SK-N-SH (cell line): ENCODE measurements at regions not wholly inside any gene's neighbourhood (a gene's known extent, or its start where the extent isn't known, plus 50 kb on each side); places are given as distances from the start of the nearest gene placed in this dataset.
A peak's percentile ranks its signal among the peaks of the same experiment; 100 is the strongest.

Source experiments
- CTCF ChIA-PET: fragments of 300-600, 350-600 bp; formaldehyde crosslinking; extraction: SDS; loops from one replicate; lab custom pipeline; 2021; lab: Yijun Ruan, JAX
- POLR2A ChIA-PET: fragments of 350-600 bp; sonication (Branson Sonifier 250); formaldehyde crosslinking; extraction: SDS; loops from one replicate; lab custom pipeline; 2020; ENCODE audit warnings: antibody characterized with exemption, inconsistent platforms; lab: Yijun Ruan, JAX
- DNase-seq: peaks from one replicate; pipeline ENCODE4 v3.0.0; 2012
- H2AFZ ChIP-seq: fragments of 200-600 bp; sonication (generic); 2 replicates; pipeline ENCODE4 v1.8.1; 2016; ENCODE audit warnings: antibody characterized with exemption, mild to moderate bottlenecking, low read depth
- H3F3A ChIP-seq: fragments of 200-600 bp; sonication (generic); replicated peaks from 2 replicates; pipeline ENCODE3; 2016; ENCODE audit warnings: antibody characterized with exemption, mild to moderate bottlenecking; ENCODE audit not compliant: insufficient read depth
- H3K27ac ChIP-seq, 2 experiments: fragments of 200-500 bp in 1 of 2; fragments of 200-600 bp in 1 of 2; sonication (Bioruptor generic) in 1 of 2; sonication (generic), shearing (Covaris generic) in 1 of 2; 2 replicates each; pipeline versions ENCODE4 v1.5.1 to v1.6.1; 2014 to 2016; ENCODE audit warnings: low read depth in 2 of 2, inconsistent platforms in 1 of 2, low read length in 1 of 2, mild to moderate bottlenecking in 1 of 2, mixed read lengths in 1 of 2
- H3K27me3 ChIP-seq: fragments of 200-600 bp; sonication (generic), shearing (Covaris generic); 2 replicates; pipeline ENCODE4 v1.6.1; 2016; ENCODE audit warnings: mixed run types; ENCODE audit not compliant: insufficient read depth
- H3K36me3 ChIP-seq, 2 experiments: fragments of 200-500 bp in 1 of 2; fragments of 200-600 bp in 1 of 2; sonication (Bioruptor generic) in 1 of 2; sonication (generic) in 1 of 2; replicated peaks in 1 of 2; 2 replicates each; pipeline versions ENCODE3 to v1.5.1; 2014 to 2016; ENCODE audit warnings: low read length in 1 of 2, mild to moderate bottlenecking in 1 of 2; ENCODE audit not compliant: insufficient read depth in 2 of 2, control insufficient read depth in 1 of 2
- H3K4me1 ChIP-seq, 2 experiments: fragments of 200-500 bp in 1 of 2; fragments of 200-600 bp in 1 of 2; sonication (Bioruptor generic) in 1 of 2; sonication (generic), shearing (Covaris generic) in 1 of 2; 2 replicates each; pipeline versions ENCODE4 v1.5.1 to v1.6.1; 2014 to 2016; ENCODE audit warnings: low read depth in 1 of 2, low read length in 1 of 2, mixed run types in 1 of 2; ENCODE audit not compliant: insufficient read depth in 2 of 2, control insufficient read depth in 1 of 2
- H3K4me2 ChIP-seq: fragments of 200-600 bp; sonication (generic), shearing (Covaris generic); 2 replicates; pipeline ENCODE4 v1.6.1; 2017; ENCODE audit warnings: mixed run types
- H3K4me3 ChIP-seq, 2 experiments: fragments of 200-500 bp in 1 of 2; fragments of 200-600 bp in 1 of 2; sonication (Bioruptor generic) in 1 of 2; sonication (generic), shearing (Covaris generic) in 1 of 2; 2 replicates each; pipeline versions ENCODE4 v1.5.1 to v1.8.1; 2014 to 2016; ENCODE audit warnings: low read depth in 2 of 2, inconsistent platforms in 1 of 2, low read length in 1 of 2, mild to moderate bottlenecking in 1 of 2, mixed read lengths in 1 of 2, moderate library complexity in 1 of 2
- H3K79me2 ChIP-seq: fragments of 200-600 bp; sonication (generic); 2 replicates; pipeline ENCODE4 v1.8.1; 2017; ENCODE audit warnings: mild to moderate bottlenecking; ENCODE audit not compliant: insufficient read depth
- H3K9ac ChIP-seq: fragments of 200-600 bp; sonication (generic); 2 replicates; pipeline ENCODE4 v1.6.1; 2017; ENCODE audit warnings: mixed run types
- H3K9me2 ChIP-seq: fragments of 200-600 bp; sonication (generic); 2 replicates; pipeline ENCODE4 v1.6.1; 2017; ENCODE audit warnings: mixed run types
- H3K9me3 ChIP-seq: fragments of 200-600 bp; sonication (generic); 2 replicates; pipeline ENCODE4 v1.6.1; 2017; ENCODE audit warnings: mixed run types, mild to moderate bottlenecking, moderate library complexity
- H4K20me1 ChIP-seq: fragments of 200-600 bp; sonication (generic); 2 replicates; pipeline ENCODE4 v1.6.1; 2017; ENCODE audit warnings: mild to moderate bottlenecking, mixed run types; ENCODE audit not compliant: insufficient read depth
- CHD2 ChIP-seq: fragments of 150-350 bp; IDR thresholded peaks from 2 replicates; pipeline ENCODE4 v1.6.1; 2018; ENCODE audit warnings: low read length; ENCODE audit not compliant: partially characterized antibody
- ELF1 ChIP-seq: IDR thresholded peaks from 2 replicates; pipeline ENCODE4 v1.4.0; 2012
- FOSL2 ChIP-seq: IDR thresholded peaks from 2 replicates; pipeline ENCODE4 v1.4.0; 2012; ENCODE audit warnings: low read depth, mild to moderate bottlenecking, moderate library complexity, borderline replicate concordance
- FOXM1 ChIP-seq: IDR thresholded peaks from 2 replicates; pipeline ENCODE4 v1.4.0; 2012; ENCODE audit warnings: low read depth, mild to moderate bottlenecking
- GABPA ChIP-seq: IDR thresholded peaks from 2 replicates; pipeline ENCODE4 v1.4.0; 2012; ENCODE audit warnings: low read depth, mild to moderate bottlenecking
- GATA2 ChIP-seq: sonication (generic); formaldehyde crosslinking; IDR thresholded peaks from 2 replicates; pipeline ENCODE4 v1.5.0; 2020; ENCODE audit warnings: mild to moderate bottlenecking, missing genetic modification reagents
- JUND ChIP-seq: IDR thresholded peaks from 2 replicates; pipeline ENCODE4 v1.4.0; 2012
- MXI1 ChIP-seq: IDR thresholded peaks from 2 replicates; pipeline ENCODE4 v1.6.1; 2012; ENCODE audit warnings: mild to moderate bottlenecking, low read depth, low read length, improper control_type of control experiment
- NFIC ChIP-seq: IDR thresholded peaks from 2 replicates; pipeline ENCODE4 v1.4.0; 2012; ENCODE audit warnings: borderline replicate concordance
- NRF1 ChIP-seq: IDR thresholded peaks from 2 replicates; pipeline ENCODE4 v1.6.1; 2012; ENCODE audit warnings: low read depth, mild to moderate bottlenecking, low read length
- RAD21 ChIP-seq: IDR thresholded peaks from 2 replicates; pipeline ENCODE4 v1.6.1; 2012; ENCODE audit warnings: mild to moderate bottlenecking, low read length
- RCOR1 ChIP-seq: fragments of 150-350 bp; IDR thresholded peaks from 2 replicates; pipeline ENCODE4 v1.6.1; 2017; ENCODE audit warnings: antibody characterized with exemption, low read length
- RFX5 ChIP-seq: IDR thresholded peaks from 2 replicates; pipeline ENCODE4 v1.6.1; 2012; ENCODE audit warnings: mild to moderate bottlenecking, improper control_type of control experiment, low read length
- TCF12 ChIP-seq: IDR thresholded peaks from 2 replicates; pipeline ENCODE4 v1.4.0; 2012
- TEAD4 ChIP-seq: IDR thresholded peaks from 2 replicates; pipeline ENCODE4 v1.4.0; 2012; ENCODE audit warnings: mild to moderate bottlenecking, borderline replicate concordance; ENCODE audit not compliant: insufficient read depth
- YY1 ChIP-seq: IDR thresholded peaks from 2 replicates; pipeline ENCODE4 v1.4.0; 2012; ENCODE audit warnings: low read depth, mild to moderate bottlenecking
- WGBS: methylation state at CpG from one replicate; pipeline ENCODE4 v1.1.6; 2017; ENCODE audit warnings: low lambda C conversion rate; 5-methylcytosine and 5-hydroxymethylcytosine counted together
- TF ChIP-seq, protein P1 (sequence below): fragments of 150-350 bp; IDR thresholded peaks from 2 replicates; pipeline ENCODE4 v1.6.1; 2016; ENCODE audit warnings: mild to moderate bottlenecking, low read depth, low read length
- TF ChIP-seq, protein P2 (sequence below): IDR thresholded peaks from 2 replicates; pipeline ENCODE4 v1.4.0; 2012; ENCODE audit warnings: low read depth, borderline replicate concordance
- TF ChIP-seq, protein P3 (sequence below): IDR thresholded peaks from 2 replicates; pipeline ENCODE4 v1.4.0; 2012; ENCODE audit warnings: low read depth, borderline replicate concordance
- TF ChIP-seq, protein P4 (sequence below): fragments of 150-350 bp; IDR thresholded peaks from 2 replicates; pipeline ENCODE4 v1.6.1; 2017; ENCODE audit warnings: antibody characterized with exemption, low read length, low read depth, borderline replicate concordance

DNA sequence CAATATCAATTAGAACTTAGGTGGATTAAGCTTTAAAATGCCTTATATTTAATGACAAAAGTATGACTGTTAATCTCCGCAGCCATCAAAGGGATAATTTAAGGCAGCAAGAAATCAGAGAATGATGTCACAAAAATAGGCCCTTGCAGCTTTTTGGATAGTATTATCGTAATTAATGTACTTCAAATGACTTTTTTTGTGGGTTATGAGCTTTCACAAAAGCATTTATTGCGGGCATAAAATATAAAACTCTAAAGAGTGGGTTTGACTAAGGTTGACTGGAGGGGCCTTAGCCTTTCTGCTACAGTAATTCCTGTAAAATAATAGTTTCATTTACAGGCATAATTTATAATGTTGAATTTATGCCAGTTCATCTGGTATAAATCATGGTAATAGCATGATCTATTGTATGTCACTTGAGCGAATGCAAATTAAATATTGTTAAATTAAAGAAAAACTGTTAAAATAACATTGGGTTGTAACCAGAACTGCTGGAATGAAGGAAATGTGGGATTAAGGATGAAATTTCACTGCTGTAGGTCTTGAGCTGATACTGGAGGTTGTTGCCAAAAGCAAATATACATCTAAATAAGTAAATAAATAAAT is 78.5 kb upstream of the ZFP64 start:
- POLR2A ChIA-PET, result no interaction called here
- Histone ChIP-seq H3K4me2 (no peak overlapping the region), H4K20me1 (no peaks in the 10 kb centered on the region), H3K4me1 (peaks cover 4 to 13% of the 10 kb centered on the region in 2 experiments; a peak in 3 of 4 replicates), H3K79me2 (no peaks in the 10 kb centered on the region), H3F3A (no peaks in the 10 kb centered on the region), H3K36me3 (no peaks in the 10 kb centered on the region), H3K9ac (no peak overlapping the region), H3K27me3 (no peaks in the 10 kb centered on the region), H3K9me3 (no peaks in the 10 kb centered on the region), H3K27ac (peak overlapping the region in 1 of 2 experiments; percentile 84; a peak in 2 of 4 replicates), H3K9me2 (no peaks in the 10 kb centered on the region), H3K4me3 (no peak overlapping the region), H2AFZ (no peak overlapping the region)
- 44% methylated on average over 4 of the region's 4 CpGs for WGBS
- TF ChIP-seq RCOR1, result no peak
- TF ChIP-seq FOXM1, result no peak
- TF ChIP-seq MXI1, result no peak
- no peak for TF ChIP-seq JUND
- TF ChIP-seq FOSL2, result no peak
- no peak for TF ChIP-seq RFX5
- no peak for TF ChIP-seq GATA2 (CRISPR knock-in tag)
- TF ChIP-seq RAD21, result no peak
- TF ChIP-seq, protein P1, sequence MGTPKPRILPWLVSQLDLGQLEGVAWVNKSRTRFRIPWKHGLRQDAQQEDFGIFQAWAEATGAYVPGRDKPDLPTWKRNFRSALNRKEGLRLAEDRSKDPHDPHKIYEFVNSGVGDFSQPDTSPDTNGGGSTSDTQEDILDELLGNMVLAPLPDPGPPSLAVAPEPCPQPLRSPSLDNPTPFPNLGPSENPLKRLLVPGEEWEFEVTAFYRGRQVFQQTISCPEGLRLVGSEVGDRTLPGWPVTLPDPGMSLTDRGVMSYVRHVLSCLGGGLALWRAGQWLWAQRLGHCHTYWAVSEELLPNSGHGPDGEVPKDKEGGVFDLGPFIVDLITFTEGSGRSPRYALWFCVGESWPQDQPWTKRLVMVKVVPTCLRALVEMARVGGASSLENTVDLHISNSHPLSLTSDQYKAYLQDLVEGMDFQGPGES, result no peak
- TF ChIP-seq GABPA, result no peak
- no peak for TF ChIP-seq YY1
- no peak for DNase-seq
- CTCF ChIA-PET, result interaction anchor here (1.3 to 1.4 kb wide), 3 partner anchors 27 to 41 kb away, joined by 3 to 4 read pairs (median 3); no protein-coding TSS in a partner anchor

DNA sequence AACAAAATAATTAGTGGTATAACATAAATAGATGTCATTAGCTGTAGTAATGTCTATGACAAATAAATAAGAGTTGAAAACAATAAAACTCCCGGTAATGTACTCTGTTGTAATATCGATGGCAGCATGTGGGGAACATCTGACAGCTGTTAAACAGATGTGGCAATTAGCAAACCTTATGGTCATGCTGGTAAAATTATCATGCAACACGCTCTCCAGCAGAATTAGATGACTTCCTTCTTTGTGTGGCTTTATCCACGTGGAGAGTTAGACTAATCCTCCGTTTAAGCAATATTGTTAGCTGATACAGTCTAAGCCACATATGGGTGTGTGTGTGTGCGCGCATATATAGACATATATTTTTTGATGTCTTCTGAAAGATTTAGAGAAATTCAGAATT is 77.7 kb upstream of the ZFP64 start:
- H3K4me2 ChIP-seq, result no peak overlapping the region
- H3K79me2 ChIP-seq, result no peaks in the 10 kb centered on the region
- POLR2A ChIA-PET, result no interaction called here
- peak; percentile 45 for DNase-seq
- no peak overlapping the region for H2AFZ ChIP-seq
- TF ChIP-seq FOXM1, result no peak
- TF ChIP-seq MXI1, result peak; percentile 88; the same call in 1 of the 2 replicates
- TF ChIP-seq TCF12, result peak; percentile 47
- TF ChIP-seq, protein P2, sequence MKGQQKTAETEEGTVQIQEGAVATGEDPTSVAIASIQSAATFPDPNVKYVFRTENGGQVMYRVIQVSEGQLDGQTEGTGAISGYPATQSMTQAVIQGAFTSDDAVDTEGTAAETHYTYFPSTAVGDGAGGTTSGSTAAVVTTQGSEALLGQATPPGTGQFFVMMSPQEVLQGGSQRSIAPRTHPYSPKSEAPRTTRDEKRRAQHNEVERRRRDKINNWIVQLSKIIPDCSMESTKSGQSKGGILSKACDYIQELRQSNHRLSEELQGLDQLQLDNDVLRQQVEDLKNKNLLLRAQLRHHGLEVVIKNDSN, result no peak
- TF ChIP-seq, protein P3, sequence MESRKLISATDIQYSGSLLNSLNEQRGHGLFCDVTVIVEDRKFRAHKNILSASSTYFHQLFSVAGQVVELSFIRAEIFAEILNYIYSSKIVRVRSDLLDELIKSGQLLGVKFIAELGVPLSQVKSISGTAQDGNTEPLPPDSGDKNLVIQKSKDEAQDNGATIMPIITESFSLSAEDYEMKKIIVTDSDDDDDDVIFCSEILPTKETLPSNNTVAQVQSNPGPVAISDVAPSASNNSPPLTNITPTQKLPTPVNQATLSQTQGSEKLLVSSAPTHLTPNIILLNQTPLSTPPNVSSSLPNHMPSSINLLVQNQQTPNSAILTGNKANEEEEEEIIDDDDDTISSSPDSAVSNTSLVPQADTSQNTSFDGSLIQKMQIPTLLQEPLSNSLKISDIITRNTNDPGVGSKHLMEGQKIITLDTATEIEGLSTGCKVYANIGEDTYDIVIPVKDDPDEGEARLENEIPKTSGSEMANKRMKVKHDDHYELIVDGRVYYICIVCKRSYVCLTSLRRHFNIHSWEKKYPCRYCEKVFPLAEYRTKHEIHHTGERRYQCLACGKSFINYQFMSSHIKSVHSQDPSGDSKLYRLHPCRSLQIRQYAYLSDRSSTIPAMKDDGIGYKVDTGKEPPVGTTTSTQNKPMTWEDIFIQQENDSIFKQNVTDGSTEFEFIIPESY, result no peak
- no peak for TF ChIP-seq NFIC
- TF ChIP-seq, protein P1, result no peak
- no peak for TF ChIP-seq ELF1
- TF ChIP-seq, protein P4, sequence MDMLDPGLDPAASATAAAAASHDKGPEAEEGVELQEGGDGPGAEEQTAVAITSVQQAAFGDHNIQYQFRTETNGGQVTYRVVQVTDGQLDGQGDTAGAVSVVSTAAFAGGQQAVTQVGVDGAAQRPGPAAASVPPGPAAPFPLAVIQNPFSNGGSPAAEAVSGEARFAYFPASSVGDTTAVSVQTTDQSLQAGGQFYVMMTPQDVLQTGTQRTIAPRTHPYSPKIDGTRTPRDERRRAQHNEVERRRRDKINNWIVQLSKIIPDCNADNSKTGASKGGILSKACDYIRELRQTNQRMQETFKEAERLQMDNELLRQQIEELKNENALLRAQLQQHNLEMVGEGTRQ, result no peak
- no peak for TF ChIP-seq FOSL2
- no peak for TF ChIP-seq NRF1
- TF ChIP-seq GATA2 (CRISPR knock-in tag), result 0 out of 2 replicates have a peak, but pooled peaks have one; percentile 43
- TF ChIP-seq YY1, result no peak
- TF ChIP-seq TEAD4, result no peak
- TF ChIP-seq RCOR1, result peak; percentile 65; the same call in 1 of the 2 replicates
- TF ChIP-seq CHD2, result peak; percentile 59
- H3K4me3 ChIP-seq, result no peak overlapping the region
- no peaks in the 10 kb centered on the region for H3K9me2 ChIP-seq
- peaks cover 4 to 9% of the 10 kb centered on the region in 2 experiments; a peak in 3 of 4 replicates for H3K4me1 ChIP-seq
- H4K20me1 ChIP-seq, result no peaks in the 10 kb centered on the region
- 23% methylated on average over 7 of the region's 7 CpGs for WGBS
- CTCF ChIA-PET, result interaction anchor here (1.3 kb wide), 2 partner anchors 27 to 29 kb away, joined by 3 to 4 read pairs; no protein-coding TSS in a partner anchor
- H3K9me3 ChIP-seq, result no peaks in the 10 kb centered on the region
- no peak overlapping the region for H3K9ac ChIP-seq
- no peaks in the 10 kb centered on the region for H3K27me3 ChIP-seq
- H3K27ac ChIP-seq, result peak overlapping the region in 1 of 2 experiments; percentile 84; a peak in 2 of 4 replicates
- no peaks in the 10 kb centered on the region for H3K36me3 ChIP-seq
- H3F3A ChIP-seq, result no peaks in the 10 kb centered on the region
